Activated CD8-positive, alpha-beta memory T cell treated with anti-CD3 and anti-CD28 coated beads for 1 hour (primary cell): ENCODE measurements at regions not wholly inside any gene's neighbourhood (a gene's known extent, or its start where the extent isn't known, plus 50 kb on each side); places are given as distances from the start of the nearest gene placed in this dataset.

Experiments used
- DNase-seq, 2 donors: peaks; one replicate each; pipeline ENCODE4 v3.0.0-alpha.2; 2020; ENCODE audit warnings: low read depth in 1 of 2; ENCODE audit errors: extremely low read depth in 1 of 2

- DNase-seq: no peak
Observed at GRCh38 chr12:66960006-66960405, 281.1 kb upstream of the GRIP1 start.

GRCh38 chr12:66960704-66961690 lies 282.1 kb upstream of the GRIP1 start:
- no peak for DNase-seq

- DNase-seq: no peak
Observed at GRCh38 chr12:66962290-66962689, 283.4 kb upstream of the GRIP1 start.

- DNase-seq: no peak
Observed at GRCh38 chr12:66963901-66964300, 285.0 kb upstream of the GRIP1 start.

- DNase-seq: no peak
Observed at GRCh38 chr12:66964629-66965028, 285.8 kb upstream of the GRIP1 start.

- no peak for DNase-seq
Observed at GRCh38 chr12:66965621-66966020, 286.7 kb upstream of the GRIP1 start.

- no peak for DNase-seq
Observed at GRCh38 chr12:66971816-66972215, 292.9 kb upstream of the GRIP1 start.

- no peak for DNase-seq
Observed at GRCh38 chr12:66976526-66976925, 292.6 kb upstream of the CAND1 start.

- no peak for DNase-seq
Observed at GRCh38 chr12:66978802-66979201, 290.4 kb upstream of the CAND1 start.

GRCh38 chr12:66979251-66979650 lies 289.9 kb upstream of the CAND1 start:
- DNase-seq: no peak

- DNase-seq: no peak
Observed at GRCh38 chr12:66984077-66984476, 285.1 kb upstream of the CAND1 start.

GRCh38 chr12:66984962-66985361 lies 284.2 kb upstream of the CAND1 start:
- no peak for DNase-seq

GRCh38 chr12:66999141-66999540 lies 270.0 kb upstream of the CAND1 start:
- no peak for DNase-seq

GRCh38 chr12:67001251-67001650 lies 267.9 kb upstream of the CAND1 start:
- DNase-seq: no peak

- DNase-seq: no peak
Observed at GRCh38 chr12:67002720-67003119, 266.4 kb upstream of the CAND1 start.

- no peak for DNase-seq
Observed at GRCh38 chr12:67006610-67007009, 262.5 kb upstream of the CAND1 start.

GRCh38 chr12:67014642-67015041 lies 254.5 kb upstream of the CAND1 start:
- DNase-seq: no peak

GRCh38 chr12:67018105-67018504 lies 251.1 kb upstream of the CAND1 start:
- DNase-seq: no peak

GRCh38 chr12:67019070-67019469 lies 250.1 kb upstream of the CAND1 start:
- no peak for DNase-seq

GRCh38 chr12:67025543-67026114 lies 243.5 kb upstream of the CAND1 start:
- DNase-seq: peak in 1 of 2 donors; percentile 27

- DNase-seq: no peak
Observed at GRCh38 chr12:67026487-67027246, 242.5 kb upstream of the CAND1 start.

- DNase-seq: no peak
Observed at GRCh38 chr12:67028529-67028928, 240.6 kb upstream of the CAND1 start.
